SK-N-SH (cell line): ENCODE measurements at regions not wholly inside any gene's neighbourhood (a gene's known extent, or its start where the extent isn't known, plus 50 kb on each side); places are given as distances from the start of the nearest gene placed in this dataset.

ENCODE experiments used
- CTCF ChIA-PET: fragments of 300-600, 350-600 bp; formaldehyde crosslinking; extraction: SDS; loops from one replicate; lab custom pipeline; 2021; lab: Yijun Ruan, JAX
- POLR2A ChIA-PET: fragments of 350-600 bp; sonication (Branson Sonifier 250); formaldehyde crosslinking; extraction: SDS; loops from one replicate; lab custom pipeline; 2020; ENCODE audit warnings: antibody characterized with exemption, inconsistent platforms; lab: Yijun Ruan, JAX
- DNase-seq: peaks from one replicate; pipeline ENCODE4 v3.0.0; 2012
- H2AFZ ChIP-seq: fragments of 200-600 bp; sonication (generic); 2 replicates; pipeline ENCODE4 v1.8.1; 2016; ENCODE audit warnings: antibody characterized with exemption, mild to moderate bottlenecking, low read depth
- H3F3A ChIP-seq: fragments of 200-600 bp; sonication (generic); replicated peaks from 2 replicates; pipeline ENCODE3; 2016; ENCODE audit warnings: antibody characterized with exemption, mild to moderate bottlenecking; ENCODE audit not compliant: insufficient read depth
- H3K27ac ChIP-seq, 2 experiments: fragments of 200-500 bp in 1 of 2; fragments of 200-600 bp in 1 of 2; sonication (Bioruptor generic) in 1 of 2; sonication (generic), shearing (Covaris generic) in 1 of 2; 2 replicates each; pipeline versions ENCODE4 v1.5.1 to v1.6.1; 2014 to 2016; ENCODE audit warnings: low read depth in 2 of 2, inconsistent platforms in 1 of 2, low read length in 1 of 2, mild to moderate bottlenecking in 1 of 2, mixed read lengths in 1 of 2
- H3K27me3 ChIP-seq: fragments of 200-600 bp; sonication (generic), shearing (Covaris generic); 2 replicates; pipeline ENCODE4 v1.6.1; 2016; ENCODE audit warnings: mixed run types; ENCODE audit not compliant: insufficient read depth
- H3K36me3 ChIP-seq, 2 experiments: fragments of 200-500 bp in 1 of 2; fragments of 200-600 bp in 1 of 2; sonication (Bioruptor generic) in 1 of 2; sonication (generic) in 1 of 2; replicated peaks in 1 of 2; 2 replicates each; pipeline versions ENCODE3 to v1.5.1; 2014 to 2016; ENCODE audit warnings: low read length in 1 of 2, mild to moderate bottlenecking in 1 of 2; ENCODE audit not compliant: insufficient read depth in 2 of 2, control insufficient read depth in 1 of 2
- H3K4me1 ChIP-seq, 2 experiments: fragments of 200-500 bp in 1 of 2; fragments of 200-600 bp in 1 of 2; sonication (Bioruptor generic) in 1 of 2; sonication (generic), shearing (Covaris generic) in 1 of 2; 2 replicates each; pipeline versions ENCODE4 v1.5.1 to v1.6.1; 2014 to 2016; ENCODE audit warnings: low read depth in 1 of 2, low read length in 1 of 2, mixed run types in 1 of 2; ENCODE audit not compliant: insufficient read depth in 2 of 2, control insufficient read depth in 1 of 2
- H3K4me2 ChIP-seq: fragments of 200-600 bp; sonication (generic), shearing (Covaris generic); 2 replicates; pipeline ENCODE4 v1.6.1; 2017; ENCODE audit warnings: mixed run types
- H3K4me3 ChIP-seq, 2 experiments: fragments of 200-500 bp in 1 of 2; fragments of 200-600 bp in 1 of 2; sonication (Bioruptor generic) in 1 of 2; sonication (generic), shearing (Covaris generic) in 1 of 2; 2 replicates each; pipeline versions ENCODE4 v1.5.1 to v1.8.1; 2014 to 2016; ENCODE audit warnings: low read depth in 2 of 2, inconsistent platforms in 1 of 2, low read length in 1 of 2, mild to moderate bottlenecking in 1 of 2, mixed read lengths in 1 of 2, moderate library complexity in 1 of 2
- H3K79me2 ChIP-seq: fragments of 200-600 bp; sonication (generic); 2 replicates; pipeline ENCODE4 v1.8.1; 2017; ENCODE audit warnings: mild to moderate bottlenecking; ENCODE audit not compliant: insufficient read depth
- H3K9ac ChIP-seq: fragments of 200-600 bp; sonication (generic); 2 replicates; pipeline ENCODE4 v1.6.1; 2017; ENCODE audit warnings: mixed run types
- H3K9me2 ChIP-seq: fragments of 200-600 bp; sonication (generic); 2 replicates; pipeline ENCODE4 v1.6.1; 2017; ENCODE audit warnings: mixed run types
- H3K9me3 ChIP-seq: fragments of 200-600 bp; sonication (generic); 2 replicates; pipeline ENCODE4 v1.6.1; 2017; ENCODE audit warnings: mixed run types, mild to moderate bottlenecking, moderate library complexity
- H4K20me1 ChIP-seq: fragments of 200-600 bp; sonication (generic); 2 replicates; pipeline ENCODE4 v1.6.1; 2017; ENCODE audit warnings: mild to moderate bottlenecking, mixed run types; ENCODE audit not compliant: insufficient read depth
- FOSL2 ChIP-seq: IDR thresholded peaks from 2 replicates; pipeline ENCODE4 v1.4.0; 2012; ENCODE audit warnings: low read depth, mild to moderate bottlenecking, moderate library complexity, borderline replicate concordance
- FOXJ3 ChIP-seq: sonication (generic); formaldehyde crosslinking; IDR thresholded peaks from 2 replicates; pipeline ENCODE4 v1.5.1; 2020; ENCODE audit warnings: mild to moderate bottlenecking, missing genetic modification reagents
- FOXM1 ChIP-seq: IDR thresholded peaks from 2 replicates; pipeline ENCODE4 v1.4.0; 2012; ENCODE audit warnings: low read depth, mild to moderate bottlenecking
- GABPA ChIP-seq: IDR thresholded peaks from 2 replicates; pipeline ENCODE4 v1.4.0; 2012; ENCODE audit warnings: low read depth, mild to moderate bottlenecking
- MAX ChIP-seq: IDR thresholded peaks from 2 replicates; pipeline ENCODE4 v1.4.0; 2012; ENCODE audit warnings: low read depth
- POLR2AphosphoS5 ChIP-seq: IDR thresholded peaks from 2 replicates; pipeline ENCODE4 v1.6.1; 2012; ENCODE audit warnings: low read depth, low read length
- RAD21 ChIP-seq: IDR thresholded peaks from 2 replicates; pipeline ENCODE4 v1.6.1; 2012; ENCODE audit warnings: mild to moderate bottlenecking, low read length
- RCOR1 ChIP-seq: fragments of 150-350 bp; IDR thresholded peaks from 2 replicates; pipeline ENCODE4 v1.6.1; 2017; ENCODE audit warnings: antibody characterized with exemption, low read length
- RFX5 ChIP-seq: IDR thresholded peaks from 2 replicates; pipeline ENCODE4 v1.6.1; 2012; ENCODE audit warnings: mild to moderate bottlenecking, improper control_type of control experiment, low read length
- RXRA ChIP-seq: IDR thresholded peaks from 2 replicates; pipeline ENCODE4 v1.4.0; 2012; ENCODE audit warnings: low read depth, mild to moderate bottlenecking, borderline replicate concordance
- SIN3A ChIP-seq: IDR thresholded peaks from 2 replicates; pipeline ENCODE4 v1.6.1; 2012; ENCODE audit warnings: low read depth, mild to moderate bottlenecking, low read length, moderate library complexity, borderline replicate concordance
- TAF1 ChIP-seq: IDR thresholded peaks from 2 replicates; pipeline ENCODE4 v1.6.1; 2012; ENCODE audit warnings: low read depth, mild to moderate bottlenecking, low read length, moderate library complexity, borderline replicate concordance
- WGBS: methylation state at CpG from one replicate; pipeline ENCODE4 v1.1.6; 2017; ENCODE audit warnings: low lambda C conversion rate; 5-methylcytosine and 5-hydroxymethylcytosine counted together
- TF ChIP-seq, protein P1 (sequence below): fragments of 150-350 bp; IDR thresholded peaks from 2 replicates; pipeline ENCODE4 v1.6.1; 2017; ENCODE audit warnings: antibody characterized with exemption, low read length, low read depth, borderline replicate concordance
- TF ChIP-seq, protein P2 (sequence below): IDR thresholded peaks from 2 replicates; pipeline ENCODE4 v1.6.1; 2012; ENCODE audit warnings: mild to moderate bottlenecking, low read depth, low read length, moderate library complexity

DNA sequence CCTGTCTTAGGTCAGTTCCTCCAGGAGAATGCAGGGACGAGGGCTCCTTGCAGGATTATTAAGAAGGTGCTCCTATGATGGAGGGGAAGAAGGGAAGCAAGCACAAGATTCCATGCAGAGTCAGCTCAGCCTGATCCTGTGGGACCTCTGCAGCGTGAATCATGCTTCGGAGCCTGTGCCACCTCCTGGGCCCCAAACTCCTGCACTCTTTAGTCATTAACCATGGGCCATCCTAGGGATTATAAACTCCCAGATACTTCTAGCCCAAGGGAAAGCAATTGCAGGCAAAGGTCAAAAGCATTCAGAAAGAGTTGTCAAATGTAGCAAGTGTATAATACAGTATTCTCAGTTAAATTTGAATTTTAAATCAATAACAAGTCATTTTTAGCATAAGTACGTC, 208.7 kb upstream of the PMEPA1 start:
- Histone ChIP-seq H3K4me2 (no peak overlapping the region), H3K9me2 (no peaks in the 10 kb centered on the region), H2AFZ (no peak overlapping the region), H3K9ac (no peak overlapping the region), H3K79me2 (no peaks in the 10 kb centered on the region), H3K4me3 (no peak overlapping the region), H3F3A (no peaks in the 10 kb centered on the region), H3K36me3 (no peaks in the 10 kb centered on the region), H3K27ac (no peak overlapping the region), H3K9me3 (no peaks in the 10 kb centered on the region), H4K20me1 (no peaks in the 10 kb centered on the region), H3K4me1 (peaks cover 0 to 2% of the 10 kb centered on the region in 2 experiments; a peak in 1 of 4 replicates), H3K27me3 (no peaks in the 10 kb centered on the region; the same call in 1 of the 2 replicates)
- 64% methylated on average over 4 of the region's 4 CpGs for WGBS
- no peak for DNase-seq
- TF ChIP-seq, protein P1, sequence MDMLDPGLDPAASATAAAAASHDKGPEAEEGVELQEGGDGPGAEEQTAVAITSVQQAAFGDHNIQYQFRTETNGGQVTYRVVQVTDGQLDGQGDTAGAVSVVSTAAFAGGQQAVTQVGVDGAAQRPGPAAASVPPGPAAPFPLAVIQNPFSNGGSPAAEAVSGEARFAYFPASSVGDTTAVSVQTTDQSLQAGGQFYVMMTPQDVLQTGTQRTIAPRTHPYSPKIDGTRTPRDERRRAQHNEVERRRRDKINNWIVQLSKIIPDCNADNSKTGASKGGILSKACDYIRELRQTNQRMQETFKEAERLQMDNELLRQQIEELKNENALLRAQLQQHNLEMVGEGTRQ = no peak
- TF ChIP-seq POLR2AphosphoS5 (no peak), FOXM1 (no peak), FOXJ3 (no peak), FOSL2 (no peak), RXRA (no peak), MAX (no peak), RAD21 (no peak), GABPA (no peak), SIN3A (no peak), RFX5 (no peak)
- TF ChIP-seq, protein P2, sequence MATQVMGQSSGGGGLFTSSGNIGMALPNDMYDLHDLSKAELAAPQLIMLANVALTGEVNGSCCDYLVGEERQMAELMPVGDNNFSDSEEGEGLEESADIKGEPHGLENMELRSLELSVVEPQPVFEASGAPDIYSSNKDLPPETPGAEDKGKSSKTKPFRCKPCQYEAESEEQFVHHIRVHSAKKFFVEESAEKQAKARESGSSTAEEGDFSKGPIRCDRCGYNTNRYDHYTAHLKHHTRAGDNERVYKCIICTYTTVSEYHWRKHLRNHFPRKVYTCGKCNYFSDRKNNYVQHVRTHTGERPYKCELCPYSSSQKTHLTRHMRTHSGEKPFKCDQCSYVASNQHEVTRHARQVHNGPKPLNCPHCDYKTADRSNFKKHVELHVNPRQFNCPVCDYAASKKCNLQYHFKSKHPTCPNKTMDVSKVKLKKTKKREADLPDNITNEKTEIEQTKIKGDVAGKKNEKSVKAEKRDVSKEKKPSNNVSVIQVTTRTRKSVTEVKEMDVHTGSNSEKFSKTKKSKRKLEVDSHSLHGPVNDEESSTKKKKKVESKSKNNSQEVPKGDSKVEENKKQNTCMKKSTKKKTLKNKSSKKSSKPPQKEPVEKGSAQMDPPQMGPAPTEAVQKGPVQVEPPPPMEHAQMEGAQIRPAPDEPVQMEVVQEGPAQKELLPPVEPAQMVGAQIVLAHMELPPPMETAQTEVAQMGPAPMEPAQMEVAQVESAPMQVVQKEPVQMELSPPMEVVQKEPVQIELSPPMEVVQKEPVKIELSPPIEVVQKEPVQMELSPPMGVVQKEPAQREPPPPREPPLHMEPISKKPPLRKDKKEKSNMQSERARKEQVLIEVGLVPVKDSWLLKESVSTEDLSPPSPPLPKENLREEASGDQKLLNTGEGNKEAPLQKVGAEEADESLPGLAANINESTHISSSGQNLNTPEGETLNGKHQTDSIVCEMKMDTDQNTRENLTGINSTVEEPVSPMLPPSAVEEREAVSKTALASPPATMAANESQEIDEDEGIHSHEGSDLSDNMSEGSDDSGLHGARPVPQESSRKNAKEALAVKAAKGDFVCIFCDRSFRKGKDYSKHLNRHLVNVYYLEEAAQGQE = no peak
- ChIA-PET POLR2A (no interaction called here), CTCF (interaction anchor here (0.9 kb wide), 1 partner anchor 11 kb away, joined by 4 read pairs; no protein-coding TSS in a partner anchor)

- Histone ChIP-seq H2AFZ (no peak overlapping the region), H3K79me2 (no peaks in the 10 kb centered on the region), H3K27me3 (no peaks in the 10 kb centered on the region; the same call in 1 of the 2 replicates), H3K9me3 (no peaks in the 10 kb centered on the region), H3K4me2 (no peak overlapping the region), H3K4me3 (no peak overlapping the region), H3K9ac (no peak overlapping the region), H3K27ac (no peak overlapping the region), H4K20me1 (no peaks in the 10 kb centered on the region), H3K4me1 (peaks cover 0 to 8% of the 10 kb centered on the region in 2 experiments; a peak in 1 of 4 replicates), H3K9me2 (no peaks in the 10 kb centered on the region), H3F3A (no peaks in the 10 kb centered on the region), H3K36me3 (no peaks in the 10 kb centered on the region)
- 59% methylated on average over 4 of the region's 4 CpGs for WGBS
- ChIA-PET POLR2A (no interaction called here), CTCF (interaction anchor here (1.5 kb wide), 1 partner anchor 17 kb away, joined by 3 read pairs; no protein-coding TSS in a partner anchor)
- no peak for DNase-seq
- TF ChIP-seq RCOR1 (no peak), TAF1 (no peak), MAX (no peak), FOXM1 (no peak)
Measured at GRCh38 chr20:57914205-57914604, 204.4 kb upstream of the PMEPA1 start.
